GOT3 (cell line): ENCODE measurements at regions not wholly inside any gene's neighbourhood (a gene's known extent, or its start where the extent isn't known, plus 50 kb on each side); places are given as distances from the start of the nearest gene placed in this dataset.

Experiments used
- DNase-seq: peaks from one replicate; lab custom pipeline; 2025; ENCODE audit warnings: mixed read lengths; lab: John Stamatoyannopoulos, UW

- DNase-seq, result no peak
Observed at GRCh38 chr5:5558638-5559527, 136.4 kb downstream of the ICE1 start.

GRCh38 chr5:5558102-5558501, 135.6 kb downstream of the ICE1 start:
- DNase-seq, result no peak

GRCh38 chr5:5551499-5551898, 129.0 kb downstream of the ICE1 start:
- DNase-seq, result no peak

- DNase-seq, result no peak
Observed at GRCh38 chr5:5546408-5546807, 123.9 kb downstream of the ICE1 start.

- DNase-seq, result no peak
Observed at GRCh38 chr5:5544094-5544663, 121.7 kb downstream of the ICE1 start.

GRCh38 chr5:5542654-5543053, 120.2 kb downstream of the ICE1 start:
- no peak for DNase-seq

- DNase-seq, result no peak
Observed at GRCh38 chr5:5540065-5540464, 117.6 kb downstream of the ICE1 start.
